ENCODE measurements at regions not wholly inside any gene's neighbourhood (a gene's known extent, or its start where the extent isn't known, plus 50 kb on each side); places are given as distances from the start of the nearest gene placed in this dataset.

GRCh38 chr3:43794776-43795175, 104.0 kb downstream of the ABHD5 start:
- intact Hi-C loops (cut with micrococcal nuclease), result no loop called here
- H3K9me3 Mint-ChIP-seq, result no peaks in the 10 kb centered on the region

GRCh38 chr3:43795491-43795890, 104.8 kb downstream of the ABHD5 start:
- POLR2A ChIA-PET, result no interaction called here
- peaks cover 4% of the 10 kb centered on the region for H3K9me3 Mint-ChIP-seq
- no peak overlapping the region for H3K27ac Mint-ChIP-seq
- H3K4me1 Mint-ChIP-seq (ENCODE audit: low read depth), result no peaks in the 10 kb centered on the region
- DNase-seq, result no peak
- H3K27me3 Mint-ChIP-seq, result peaks cover 18% of the 10 kb centered on the region
- CTCF ChIA-PET, result no interaction called here
- H3K4me3 Mint-ChIP-seq, result no peak overlapping the region
- H3K36me3 Mint-ChIP-seq, result no peaks in the 10 kb centered on the region
- intact Hi-C loops (cut with micrococcal nuclease), result no loop called here

More at GRCh38 chr3:43794776-43795175, 104.0 kb downstream of the ABHD5 start:
- Mint-ChIP-seq H3K4me3 (no peak overlapping the region), H3K27me3 (peaks cover 18% of the 10 kb centered on the region), H3K27ac (no peak overlapping the region), H3K36me3 (no peaks in the 10 kb centered on the region), H3K4me1 (ENCODE audit: low read depth) (no peaks in the 10 kb centered on the region)
- ChIA-PET CTCF (no interaction called here), POLR2A (no interaction called here)
- DNase-seq, result no peak

GRCh38 chr3:43796041-43796596, 105.4 kb downstream of the ABHD5 start:
- no peak overlapping the region for H3K4me3 Mint-ChIP-seq
- CTCF ChIA-PET, result no interaction called here
- peaks cover 17% of the 10 kb centered on the region for H3K27me3 Mint-ChIP-seq
- POLR2A ChIA-PET, result no interaction called here
- H3K36me3 Mint-ChIP-seq, result no peaks in the 10 kb centered on the region
- intact Hi-C loops (cut with micrococcal nuclease), result no loop called here
- no peak for DNase-seq
- H3K4me1 Mint-ChIP-seq (ENCODE audit: low read depth), result no peaks in the 10 kb centered on the region
- no peak overlapping the region for H3K27ac Mint-ChIP-seq
- H3K9me3 Mint-ChIP-seq, result peaks cover 5% of the 10 kb centered on the region

- no peak for DNase-seq
- H3K27me3 Mint-ChIP-seq, result peaks cover 13% of the 10 kb centered on the region
- no peaks in the 10 kb centered on the region for H3K36me3 Mint-ChIP-seq
- ChIA-PET CTCF (no interaction called here), POLR2A (no interaction called here)
- H3K4me3 Mint-ChIP-seq, result no peak overlapping the region
- peaks cover 8% of the 10 kb centered on the region for H3K9me3 Mint-ChIP-seq
- intact Hi-C loops (cut with micrococcal nuclease), result no loop called here
- no peak overlapping the region for H3K27ac Mint-ChIP-seq
- H3K4me1 Mint-ChIP-seq (ENCODE audit: low read depth), result no peaks in the 10 kb centered on the region
Observed at GRCh38 chr3:43797794-43798193, 107.1 kb downstream of the ABHD5 start.

- no peak overlapping the region for H3K4me3 Mint-ChIP-seq
- no peaks in the 10 kb centered on the region for H3K36me3 Mint-ChIP-seq
- intact Hi-C loops (cut with micrococcal nuclease), result no loop called here
- no peak overlapping the region for H3K27ac Mint-ChIP-seq
- no peak for DNase-seq
- CTCF ChIA-PET, result no interaction called here
- POLR2A ChIA-PET, result no interaction called here
- H3K27me3 Mint-ChIP-seq, result peaks cover 8% of the 10 kb centered on the region
- no peaks in the 10 kb centered on the region for H3K4me1 Mint-ChIP-seq (ENCODE audit: low read depth)
- no peaks in the 10 kb centered on the region for H3K9me3 Mint-ChIP-seq
Observed at GRCh38 chr3:43810797-43811196, 120.1 kb downstream of the ABHD5 start.

- no peaks in the 10 kb centered on the region for H3K4me1 Mint-ChIP-seq (ENCODE audit: low read depth)
- intact Hi-C loops (cut with micrococcal nuclease), result no loop called here
- ChIA-PET POLR2A (no interaction called here), CTCF (no interaction called here)
- H3K27me3 Mint-ChIP-seq, result peaks cover 2% of the 10 kb centered on the region
- no peaks in the 10 kb centered on the region for H3K9me3 Mint-ChIP-seq
- no peak overlapping the region for H3K4me3 Mint-ChIP-seq
- H3K27ac Mint-ChIP-seq, result no peak overlapping the region
- H3K36me3 Mint-ChIP-seq, result no peaks in the 10 kb centered on the region
- no peak for DNase-seq
Observed at GRCh38 chr3:43814461-43814860, 123.7 kb downstream of the ABHD5 start.

- ChIA-PET CTCF (no interaction called here), POLR2A (no interaction called here)
- H3K36me3 Mint-ChIP-seq, result no peaks in the 10 kb centered on the region
- H3K4me3 Mint-ChIP-seq, result no peak overlapping the region
- H3K27ac Mint-ChIP-seq, result no peak overlapping the region
- no peaks in the 10 kb centered on the region for H3K4me1 Mint-ChIP-seq (ENCODE audit: low read depth)
- no peaks in the 10 kb centered on the region for H3K9me3 Mint-ChIP-seq
- intact Hi-C loops (cut with micrococcal nuclease), result no loop called here
- peaks cover 6% of the 10 kb centered on the region for H3K27me3 Mint-ChIP-seq
- DNase-seq, result no peak
Observed at GRCh38 chr3:43816372-43816771, 125.6 kb downstream of the ABHD5 start.

GRCh38 chr3:43817064-43817463, 126.3 kb downstream of the ABHD5 start:
- DNase-seq, result no peak
- POLR2A ChIA-PET, result no interaction called here
- CTCF ChIA-PET, result no interaction called here
- Mint-ChIP-seq H3K27me3 (peaks cover 6% of the 10 kb centered on the region), H3K9me3 (no peaks in the 10 kb centered on the region), H3K4me1 (ENCODE audit: low read depth) (no peaks in the 10 kb centered on the region), H3K36me3 (no peaks in the 10 kb centered on the region), H3K27ac (no peak overlapping the region), H3K4me3 (no peak overlapping the region)
- intact Hi-C loops (cut with micrococcal nuclease), result no loop called here

- Mint-ChIP-seq H3K27ac (no peak overlapping the region), H3K27me3 (peaks cover 6% of the 10 kb centered on the region), H3K9me3 (no peaks in the 10 kb centered on the region), H3K36me3 (no peaks in the 10 kb centered on the region), H3K4me1 (ENCODE audit: low read depth) (no peaks in the 10 kb centered on the region), H3K4me3 (no peak overlapping the region)
- peak; percentile 35 for DNase-seq
- intact Hi-C loops (cut with micrococcal nuclease), result no loop called here
- ChIA-PET POLR2A (no interaction called here), CTCF (no interaction called here)
Observed at GRCh38 chr3:43817825-43818224, 127.1 kb downstream of the ABHD5 start.

- no peak for DNase-seq
- intact Hi-C loops (cut with micrococcal nuclease), result no loop called here
- no peaks in the 10 kb centered on the region for H3K9me3 Mint-ChIP-seq
- no peaks in the 10 kb centered on the region for H3K4me1 Mint-ChIP-seq (ENCODE audit: low read depth)
- ChIA-PET CTCF (no interaction called here), POLR2A (interaction anchor here (0.6 kb wide), 1 partner anchor 37 kb away, joined by 3 read pairs; no protein-coding TSS in a partner anchor)
- H3K27ac Mint-ChIP-seq, result no peak overlapping the region
- H3K27me3 Mint-ChIP-seq, result peaks cover 6% of the 10 kb centered on the region
- no peaks in the 10 kb centered on the region for H3K36me3 Mint-ChIP-seq
- H3K4me3 Mint-ChIP-seq, result no peak overlapping the region
Observed at GRCh38 chr3:43818229-43818628, 127.5 kb downstream of the ABHD5 start.

- no peak for DNase-seq
- ChIA-PET CTCF (no interaction called here), POLR2A (no interaction called here)
- Mint-ChIP-seq H3K27ac (no peak overlapping the region), H3K4me1 (ENCODE audit: low read depth) (no peaks in the 10 kb centered on the region), H3K4me3 (no peak overlapping the region), H3K9me3 (peaks cover 13% of the 10 kb centered on the region), H3K36me3 (peaks cover 6% of the 10 kb centered on the region), H3K27me3 (peaks cover 15% of the 10 kb centered on the region)
- intact Hi-C loops (cut with micrococcal nuclease), result no loop called here
Observed at GRCh38 chr3:43838009-43838758, 147.4 kb downstream of the ABHD5 start.

GRCh38 chr3:43838877-43839276, 148.1 kb downstream of the ABHD5 start:
- no peaks in the 10 kb centered on the region for H3K4me1 Mint-ChIP-seq (ENCODE audit: low read depth)
- ChIA-PET CTCF (no interaction called here), POLR2A (no interaction called here)
- H3K4me3 Mint-ChIP-seq, result no peak overlapping the region
- H3K9me3 Mint-ChIP-seq, result peaks cover 13% of the 10 kb centered on the region
- peaks cover 6% of the 10 kb centered on the region for H3K36me3 Mint-ChIP-seq
- intact Hi-C loops (cut with micrococcal nuclease), result no loop called here
- DNase-seq, result no peak
- no peak overlapping the region for H3K27ac Mint-ChIP-seq
- peaks cover 15% of the 10 kb centered on the region for H3K27me3 Mint-ChIP-seq

- H3K27me3 Mint-ChIP-seq, result peaks cover 19% of the 10 kb centered on the region
- no peak overlapping the region for H3K27ac Mint-ChIP-seq
- intact Hi-C loops (cut with micrococcal nuclease), result no loop called here
Observed at GRCh38 chr3:43843386-43843785, 152.6 kb downstream of the ABHD5 start.

More at GRCh38 chr3:43843386-43843785, 152.6 kb downstream of the ABHD5 start:
- Mint-ChIP-seq H3K9me3 (peaks cover 36% of the 10 kb centered on the region), H3K4me3 (no peak overlapping the region), H3K36me3 (peaks cover 2% of the 10 kb centered on the region), H3K4me1 (ENCODE audit: low read depth) (no peaks in the 10 kb centered on the region)
- ChIA-PET POLR2A (no interaction called here), CTCF (interaction anchor here (1.0 to 1.7 kb wide), 2 partner anchors 12 to 271 kb away, joined by 4 to 6 read pairs; no protein-coding TSS in a partner anchor)
- no peak for DNase-seq
